Transverse colon (tissue), 4 donors: ENCODE measurements at regions not wholly inside any gene's neighbourhood (a gene's known extent, or its start where the extent isn't known, plus 50 kb on each side); places are given as distances from the start of the nearest gene placed in this dataset.
A peak's percentile ranks its signal among the peaks of the same experiment; 100 is the strongest.

Source experiments
- DNase-seq: peaks from one replicate; pipeline ENCODE4 v3.0.0-alpha.2; 2019
- H3K27ac ChIP-seq, 4 donors: fragments of 200-600 bp; sonication (generic); 2 replicates each; pipeline ENCODE4 v1.5.1; 2016 to 2018; ENCODE audit warnings: inconsistent platforms in 4 of 4
- H3K27me3 ChIP-seq: fragments of 200-600 bp; sonication (generic); 2 replicates; pipeline ENCODE4 v1.5.1; 2017; ENCODE audit warnings: inconsistent platforms
- H3K36me3 ChIP-seq, 4 donors: fragments of 200-600 bp; sonication (generic); 2 replicates each; pipeline ENCODE4 v1.5.1; 2017 to 2019; ENCODE audit warnings: inconsistent platforms in 4 of 4
- H3K4me1 ChIP-seq, 4 donors: fragments of 200-600 bp; sonication (generic); 2 replicates each; pipeline ENCODE4 v1.5.1; 2017 to 2020; ENCODE audit warnings: inconsistent platforms in 4 of 4
- H3K4me3 ChIP-seq, 4 donors: fragments of 200-600 bp; sonication (generic); 1 replicate in 1 of 4; 2 replicates in 3 of 4; pipeline versions ENCODE4 v1.5.1 to v1.6.1; 2017 to 2019; ENCODE audit warnings: inconsistent platforms in 4 of 4
- H3K9me3 ChIP-seq, 2 donors: fragments of 200-600 bp; sonication (generic); 2 replicates each; pipeline ENCODE4 v1.5.1; 2017 to 2019; ENCODE audit warnings: inconsistent platforms in 2 of 2
- CTCF ChIP-seq, 5 experiments: fragments of 200-600 bp in 3 of 5; fragments of 450-650 bp in 2 of 5; sonication (generic) in 3 of 5; IDR thresholded peaks; 1 replicate in 2 of 5; 2 replicates in 3 of 5; pipeline ENCODE4 v1.5.1; 2016 to 2017; ENCODE audit warnings: antibody characterized with exemption in 5 of 5, inconsistent platforms in 3 of 5, mild to moderate bottlenecking in 2 of 5, moderate library complexity in 1 of 5
- EP300 ChIP-seq: sonication (generic); formaldehyde crosslinking; IDR thresholded peaks from one replicate; pipeline ENCODE4 v1.6.1; 2017; ENCODE audit warnings: antibody characterized with exemption, low read depth
- POLR2A ChIP-seq: fragments of 450-650 bp; IDR thresholded peaks from one replicate; pipeline ENCODE4 v1.6.1; 2016; ENCODE audit warnings: antibody characterized with exemption, mild to moderate bottlenecking, moderate library complexity
- POLR2AphosphoS5 ChIP-seq, 3 donors: sonication (generic); formaldehyde crosslinking; IDR thresholded peaks; one replicate each; pipeline ENCODE4 v1.6.1; 2016; ENCODE audit warnings: antibody characterized with exemption in 3 of 3
- WGBS, 2 donors: methylation state at CpG; one replicate each; pipeline ENCODE4 v1.1.5; 2018; ENCODE audit warnings: low coverage in 1 of 2; 5-methylcytosine and 5-hydroxymethylcytosine counted together
- in situ Hi-C, 4 donors: fragments of 200-750 bp; cut with MboI; loops; one replicate each; pipeline versions ENCODE4 v1.15.0 to v1.15.1; 2017; ENCODE audit warnings: low sequenced_read_pairs in 3 of 4, low pct_ligation_motif_present in 1 of 4, low pct_unique_long_range_greater_than_20kb in 1 of 4
- intact Hi-C: fragments of 100-400 bp; cut with DNase I; formaldehyde crosslinking; loops from one replicate; pipeline ENCODE4 v1.15.1; 2023; ENCODE audit warnings: low total_unique reads

DNA sequence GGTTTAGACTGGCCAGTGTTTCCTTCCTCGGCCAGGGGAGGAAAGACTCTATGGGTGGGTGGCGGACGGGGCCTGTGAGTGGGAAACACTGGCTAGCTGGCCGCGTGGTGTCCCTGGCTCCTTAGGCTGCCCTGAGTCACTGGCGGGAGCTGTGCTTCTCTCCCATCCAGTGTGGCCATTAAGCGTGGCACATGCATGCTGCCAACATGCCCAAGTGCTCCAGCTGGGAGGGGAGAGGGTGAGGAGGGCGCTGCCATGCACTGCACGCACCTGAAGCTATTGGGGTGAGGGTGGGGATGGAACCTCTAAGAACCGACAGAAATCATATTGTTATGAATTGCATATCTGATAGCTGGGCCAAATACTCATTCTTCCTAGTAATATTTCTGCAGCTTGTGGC, 270.8 kb downstream of the CALCRL start:
- no peak overlapping the region for H3K4me3 ChIP-seq
- intact Hi-C loops: no loop called here
- in situ Hi-C loops: no loop called here
- no peaks in the 10 kb centered on the region for H3K9me3 ChIP-seq
- H3K27ac ChIP-seq: no peak overlapping the region
- 89% methylated on average over 10 of the region's 10 CpGs; no CpG with 5 or more reads in 1 of the 2 donors for WGBS, 2 donors
- no peak for TF ChIP-seq POLR2A
- TF ChIP-seq POLR2AphosphoS5 (IDR thresholded peaks at IDR 0.05): no peak
- TF ChIP-seq EP300: no peak
- no peak for TF ChIP-seq CTCF (IDR thresholded peaks at IDR 0.05)
- H3K36me3 ChIP-seq: no peaks in the 10 kb centered on the region
- no peaks in the 10 kb centered on the region for H3K27me3 ChIP-seq
- H3K4me1 ChIP-seq: no peaks in the 10 kb centered on the region
- no peak for DNase-seq

DNA sequence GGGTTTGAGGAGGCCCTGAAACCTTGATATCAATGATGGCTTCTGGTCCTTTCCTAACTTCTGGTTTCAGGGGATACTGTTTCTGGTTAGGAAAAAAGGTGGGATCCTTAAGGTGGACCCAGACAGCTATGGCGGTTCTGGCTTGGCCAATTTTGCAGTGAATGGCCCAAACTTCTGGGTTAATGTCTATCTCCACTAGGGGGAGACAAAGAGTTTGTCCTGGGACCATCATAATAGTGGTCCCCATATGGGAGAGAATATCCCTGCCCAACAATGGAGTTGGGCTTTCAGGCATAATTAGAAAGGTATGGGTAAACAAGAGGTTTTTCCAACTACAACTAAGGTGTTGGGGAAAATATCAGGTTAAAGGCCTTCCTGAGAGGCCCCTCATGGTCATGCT, 273.5 kb downstream of the CALCRL start:
- intact Hi-C loops (no loop called here), in situ Hi-C loops (no loop called here)
- Histone ChIP-seq H3K27ac (no peak overlapping the region), H3K4me3 (no peak overlapping the region), H3K27me3 (no peaks in the 10 kb centered on the region), H3K4me1 (no peaks in the 10 kb centered on the region), H3K36me3 (no peaks in the 10 kb centered on the region), H3K9me3 (no peaks in the 10 kb centered on the region)
- 100% methylated on average over 1 of the region's 1 CpG; no CpG with 5 or more reads in 1 of the 2 donors for WGBS, 2 donors
- no peak for DNase-seq
- TF ChIP-seq POLR2AphosphoS5 (IDR thresholded peaks at IDR 0.05): no peak
- no peak for TF ChIP-seq EP300
- peak; percentile 10 to 35 (median 15) for TF ChIP-seq CTCF (IDR thresholded peaks at IDR 0.05)
- TF ChIP-seq POLR2A: no peak

- intact Hi-C loops (no loop called here), in situ Hi-C loops (no loop called here)
- H3K4me1 ChIP-seq: no peaks in the 10 kb centered on the region
- no peak for DNase-seq
- H3K36me3 ChIP-seq: no peaks in the 10 kb centered on the region
- H3K9me3 ChIP-seq: no peaks in the 10 kb centered on the region
- TF ChIP-seq CTCF (IDR thresholded peaks at IDR 0.05) (no peak), POLR2AphosphoS5 (IDR thresholded peaks at IDR 0.05) (no peak), POLR2A (no peak), EP300 (no peak)
- H3K27ac ChIP-seq: no peak overlapping the region
- no peaks in the 10 kb centered on the region for H3K27me3 ChIP-seq
- no peak overlapping the region for H3K4me3 ChIP-seq
- 59 to 67% methylated on average over 3 of the region's 3 CpGs for WGBS, 2 donors
Measured at GRCh38 chr2:187171318-187171717, 276.7 kb downstream of the CALCRL start.

GRCh38 chr2:187169864-187170263, 278.2 kb downstream of the CALCRL start:
- intact Hi-C loops: no loop called here

More at GRCh38 chr2:187169864-187170263, 278.2 kb downstream of the CALCRL start:
- H3K4me1 ChIP-seq: no peaks in the 10 kb centered on the region
- H3K9me3 ChIP-seq: no peaks in the 10 kb centered on the region
- H3K36me3 ChIP-seq: no peaks in the 10 kb centered on the region
- no peak for DNase-seq
- 77% methylated on average over 3 of the region's 3 CpGs; no CpG with 5 or more reads in 1 of the 2 donors for WGBS, 2 donors
- no peak overlapping the region for H3K27ac ChIP-seq
- in situ Hi-C loops: no loop called here
- no peaks in the 10 kb centered on the region for H3K27me3 ChIP-seq
- TF ChIP-seq POLR2AphosphoS5 (IDR thresholded peaks at IDR 0.05): no peak
- no peak for TF ChIP-seq POLR2A
- no peak for TF ChIP-seq CTCF (IDR thresholded peaks at IDR 0.05)
- TF ChIP-seq EP300: no peak
- H3K4me3 ChIP-seq: no peak overlapping the region
